Skeletal muscle satellite cell (primary cell): ENCODE measurements at regions not wholly inside any gene's neighbourhood (a gene's known extent, or its start where the extent isn't known, plus 50 kb on each side); places are given as distances from the start of the nearest gene placed in this dataset.

Source experiments
- H3K27me3 ChIP-seq: 2 replicates; pipeline ENCODE4 v1.7.0; 2013; ENCODE audit warnings: low read length; ENCODE audit not compliant: control insufficient read depth, insufficient read depth
- H3K36me3 ChIP-seq: 2 replicates; pipeline ENCODE4 v1.7.0; 2013; ENCODE audit warnings: mild to moderate bottlenecking, control low read depth, low read length; ENCODE audit not compliant: insufficient read depth
- H3K4me1 ChIP-seq: 2 replicates; pipeline ENCODE4 v1.7.0; 2013; ENCODE audit warnings: low read length; ENCODE audit not compliant: control insufficient read depth, insufficient read depth
- H3K4me2 ChIP-seq: 2 replicates; pipeline ENCODE4 v1.7.0; 2013; ENCODE audit warnings: mild to moderate bottlenecking, low read length
- H3K4me3 ChIP-seq: 2 replicates; pipeline ENCODE4 v1.7.0; 2013; ENCODE audit warnings: low read length
- H3K9ac ChIP-seq: 2 replicates; pipeline ENCODE4 v1.7.0; 2013; ENCODE audit warnings: mild to moderate bottlenecking, low read depth, low read length, moderate library complexity
- H3K9me3 ChIP-seq: replicated peaks from 2 replicates; pipeline ENCODE4 v1.7.0; 2013; ENCODE audit warnings: mild to moderate bottlenecking, control low read depth, low read length

DNA sequence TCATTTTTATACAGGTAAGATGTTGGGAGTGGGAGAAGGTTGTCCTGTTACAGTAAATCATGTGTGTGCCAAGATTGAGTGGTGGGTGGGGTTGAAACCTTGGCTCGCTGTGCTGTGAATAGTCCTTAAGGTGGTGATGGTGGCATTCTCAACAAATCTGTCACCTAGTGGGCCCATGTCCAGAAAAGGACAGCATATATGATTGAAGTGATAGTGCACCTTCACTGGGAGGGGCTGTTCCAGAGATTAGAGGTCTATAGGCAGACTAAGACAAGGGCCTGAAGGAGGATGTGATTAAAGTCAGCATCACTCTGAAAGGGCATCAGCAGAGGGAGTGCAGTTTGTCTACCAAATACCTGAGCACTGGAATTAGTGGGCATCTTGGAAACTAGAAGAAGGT lies 374.2 kb upstream of the C2CD4B start:
- H3K4me3 ChIP-seq: no peak overlapping the region
- no peak overlapping the region for H3K9ac ChIP-seq
- H3K27me3 ChIP-seq: no peaks in the 10 kb centered on the region
- no peaks in the 10 kb centered on the region for H3K9me3 ChIP-seq
- H3K36me3 ChIP-seq: no peaks in the 10 kb centered on the region
- peaks cover 8% of the 10 kb centered on the region for H3K4me1 ChIP-seq
- H3K4me2 ChIP-seq: no peak overlapping the region

- H3K27me3 ChIP-seq: no peaks in the 10 kb centered on the region
Measured at GRCh38 chr15:62541250-62541649, 376.2 kb upstream of the C2CD4B start.

GRCh38 chr15:62541846-62542245 lies 376.8 kb upstream of the C2CD4B start:
- Histone ChIP-seq H3K4me1 (peaks cover 16% of the 10 kb centered on the region), H3K36me3 (no peaks in the 10 kb centered on the region), H3K4me2 (no peak overlapping the region), H3K9me3 (no peaks in the 10 kb centered on the region), H3K27me3 (no peaks in the 10 kb centered on the region), H3K9ac (no peak overlapping the region), H3K4me3 (no peak overlapping the region)

More at GRCh38 chr15:62541250-62541649, 376.2 kb upstream of the C2CD4B start:
- no peak overlapping the region for H3K9ac ChIP-seq
- H3K4me2 ChIP-seq: no peak overlapping the region
- no peak overlapping the region for H3K4me3 ChIP-seq
- no peaks in the 10 kb centered on the region for H3K9me3 ChIP-seq
- H3K4me1 ChIP-seq: peaks cover 13% of the 10 kb centered on the region
- H3K36me3 ChIP-seq: no peaks in the 10 kb centered on the region

DNA sequence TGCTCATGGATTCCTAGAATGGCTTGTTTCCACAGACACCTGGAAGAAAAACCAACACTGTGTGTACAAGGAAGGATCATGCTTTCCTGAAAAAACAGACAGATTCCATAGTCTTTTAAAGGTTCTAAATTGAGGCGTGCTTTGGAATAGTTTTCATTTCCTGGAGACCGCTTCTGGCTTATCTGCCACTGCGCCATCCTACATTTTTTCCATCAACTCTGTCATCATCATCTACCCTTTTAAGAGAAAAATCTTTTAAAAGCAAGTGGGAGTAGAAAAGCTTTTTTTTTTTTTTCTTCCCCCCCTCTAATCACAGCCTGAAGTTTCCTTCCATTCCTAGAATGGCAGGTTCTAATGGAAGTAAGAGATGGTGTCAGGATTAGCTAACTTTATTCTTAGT lies 379.4 kb upstream of the C2CD4B start:
- Histone ChIP-seq H3K4me3 (no peak overlapping the region), H3K36me3 (no peaks in the 10 kb centered on the region), H3K4me2 (no peak overlapping the region), H3K9me3 (no peaks in the 10 kb centered on the region), H3K9ac (no peak overlapping the region), H3K27me3 (no peaks in the 10 kb centered on the region), H3K4me1 (peaks cover 19% of the 10 kb centered on the region)

DNA sequence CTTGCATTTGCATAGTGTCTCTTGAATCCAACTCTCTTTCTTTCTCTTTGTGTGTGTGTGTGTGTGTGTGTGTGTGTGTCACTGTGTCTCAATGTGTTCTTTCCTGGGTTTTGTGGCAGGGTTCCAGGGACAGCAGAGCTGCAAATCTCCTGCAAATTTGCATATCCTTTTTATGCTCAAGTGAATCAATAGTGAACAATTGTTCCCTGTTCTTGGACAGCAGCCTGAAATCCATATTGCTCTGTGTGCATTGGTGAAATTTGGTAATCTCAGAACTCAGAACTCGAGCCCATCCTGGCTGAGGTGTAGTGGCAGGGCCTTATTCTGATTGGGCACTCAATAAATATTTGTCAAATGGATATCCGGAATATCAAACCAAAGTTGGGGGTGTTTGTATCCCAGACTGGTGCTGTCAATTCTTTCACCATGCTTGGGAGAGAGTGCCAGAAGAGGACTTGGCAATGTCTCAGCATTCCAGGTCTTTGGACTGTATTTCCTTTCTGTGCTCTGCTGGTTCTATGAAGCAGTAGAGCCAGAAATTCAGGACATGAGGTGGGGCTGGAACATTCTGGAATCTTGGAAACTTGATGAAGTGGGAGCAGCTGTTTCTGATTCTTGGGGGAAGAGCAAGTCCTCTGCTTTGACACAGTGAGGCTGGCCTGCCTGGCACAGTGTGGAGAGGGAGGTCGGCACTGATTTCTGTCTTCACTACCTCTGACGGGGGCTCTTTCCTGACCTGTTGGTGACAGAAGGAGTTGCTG lies 380.6 kb upstream of the C2CD4B start:
- Histone ChIP-seq H3K9me3 (no peaks in the 10 kb centered on the region), H3K4me1 (peaks cover 19% of the 10 kb centered on the region), H3K9ac (no peak overlapping the region), H3K4me3 (no peak overlapping the region), H3K36me3 (no peaks in the 10 kb centered on the region), H3K4me2 (no peak overlapping the region), H3K27me3 (no peaks in the 10 kb centered on the region)

DNA sequence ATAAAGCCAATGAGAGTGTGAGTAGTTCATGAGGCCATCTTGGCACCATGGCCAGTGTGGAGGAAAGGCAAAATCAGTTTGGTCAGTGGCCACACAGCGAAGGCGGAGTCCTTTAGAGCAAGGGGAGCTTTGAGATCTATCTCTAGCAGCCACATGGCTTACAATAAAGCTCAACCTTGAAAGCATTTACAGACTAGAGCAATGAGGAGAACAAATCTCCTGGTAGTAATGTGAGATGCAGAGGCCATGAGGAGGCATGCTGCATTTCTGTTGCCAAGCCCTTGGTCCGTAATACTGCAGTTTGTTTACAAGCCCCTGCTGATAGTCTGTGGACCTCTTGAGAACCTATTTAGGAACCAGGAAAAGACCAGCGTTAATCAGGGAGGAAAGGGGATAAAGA lies 381.5 kb upstream of the C2CD4B start:
- H3K27me3 ChIP-seq: no peaks in the 10 kb centered on the region
- no peaks in the 10 kb centered on the region for H3K9me3 ChIP-seq
- H3K36me3 ChIP-seq: no peaks in the 10 kb centered on the region
- H3K4me2 ChIP-seq: no peak overlapping the region
- H3K9ac ChIP-seq: no peak overlapping the region
- H3K4me1 ChIP-seq: peaks cover 19% of the 10 kb centered on the region
- H3K4me3 ChIP-seq: no peak overlapping the region

DNA sequence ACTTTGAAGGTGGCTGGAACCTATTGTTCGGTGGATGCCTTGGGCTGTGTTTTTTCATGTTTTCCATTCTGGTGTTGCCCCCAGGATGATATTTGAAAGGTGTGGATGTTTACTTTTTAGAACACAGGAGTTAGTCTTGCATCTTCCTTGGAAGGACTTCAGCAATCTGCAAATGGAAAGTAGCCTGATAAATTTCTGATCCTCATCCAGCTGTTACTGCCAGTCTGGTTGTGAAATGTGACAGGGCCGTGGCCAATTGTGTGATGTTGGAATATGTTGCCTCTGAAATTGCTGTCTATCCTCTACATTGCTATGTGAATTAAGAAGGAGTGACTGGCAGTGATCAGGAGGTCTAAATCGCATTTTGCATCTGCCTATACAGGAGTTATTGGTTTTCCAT lies 382.5 kb upstream of the C2CD4B start:
- no peak overlapping the region for H3K4me3 ChIP-seq
- peaks cover 19% of the 10 kb centered on the region for H3K4me1 ChIP-seq
- H3K27me3 ChIP-seq: no peaks in the 10 kb centered on the region
- H3K36me3 ChIP-seq: no peaks in the 10 kb centered on the region
- no peak overlapping the region for H3K4me2 ChIP-seq
- H3K9ac ChIP-seq: no peak overlapping the region
- no peaks in the 10 kb centered on the region for H3K9me3 ChIP-seq

GRCh38 chr15:62549345-62549970 lies 384.4 kb upstream of the C2CD4B start:
- no peak overlapping the region for H3K4me2 ChIP-seq
- no peak overlapping the region for H3K9ac ChIP-seq
- H3K9me3 ChIP-seq: no peaks in the 10 kb centered on the region
- no peaks in the 10 kb centered on the region for H3K36me3 ChIP-seq
- H3K27me3 ChIP-seq: no peaks in the 10 kb centered on the region
- peaks cover 19% of the 10 kb centered on the region for H3K4me1 ChIP-seq
- no peak overlapping the region for H3K4me3 ChIP-seq

DNA sequence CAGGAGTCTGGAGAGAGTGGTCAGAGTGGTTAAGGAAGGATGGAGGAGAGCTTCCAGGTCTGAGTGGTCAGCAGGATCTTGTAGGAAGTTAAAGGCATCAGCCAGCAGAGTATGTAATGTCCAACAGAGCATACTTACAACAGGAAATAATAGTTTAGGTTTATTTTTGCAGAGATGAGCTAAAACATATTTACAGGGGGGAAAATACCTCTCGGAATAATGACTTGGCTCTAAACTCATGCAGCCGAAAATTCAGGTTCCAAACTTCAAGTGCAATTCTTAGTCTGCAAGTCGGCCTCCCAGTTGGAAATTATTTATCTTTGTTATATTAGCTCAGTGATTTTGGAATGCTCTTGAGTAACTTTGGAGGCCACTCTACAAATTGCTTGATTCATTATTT lies 385.0 kb upstream of the C2CD4B start:
- H3K9me3 ChIP-seq: no peaks in the 10 kb centered on the region
- no peak overlapping the region for H3K4me3 ChIP-seq
- H3K4me1 ChIP-seq: peaks cover 18% of the 10 kb centered on the region
- H3K4me2 ChIP-seq: no peak overlapping the region
- no peaks in the 10 kb centered on the region for H3K27me3 ChIP-seq
- H3K9ac ChIP-seq: no peak overlapping the region
- H3K36me3 ChIP-seq: no peaks in the 10 kb centered on the region

DNA sequence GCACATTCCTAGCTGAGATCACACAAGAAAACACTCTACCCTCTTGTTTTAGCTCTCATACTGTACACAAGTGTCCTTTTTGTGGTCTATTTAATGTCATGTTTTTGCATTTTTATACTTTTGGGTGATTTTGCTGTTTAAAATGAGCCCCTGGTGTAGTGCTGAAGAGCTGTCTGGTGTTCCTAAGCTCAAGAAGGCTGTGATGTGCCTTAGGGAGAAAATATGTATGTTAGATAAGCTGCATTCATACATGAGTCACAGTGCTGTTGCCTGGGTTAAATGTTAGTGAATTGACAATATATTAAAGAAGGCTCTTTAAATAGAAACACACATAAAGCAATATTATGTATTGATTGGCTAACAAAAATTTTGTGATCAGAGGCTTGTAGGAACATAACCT lies 387.4 kb upstream of the C2CD4B start:
- Histone ChIP-seq H3K4me1 (peaks cover 3% of the 10 kb centered on the region), H3K9me3 (no peaks in the 10 kb centered on the region), H3K4me2 (no peak overlapping the region), H3K36me3 (no peaks in the 10 kb centered on the region), H3K4me3 (no peak overlapping the region), H3K9ac (no peak overlapping the region), H3K27me3 (no peaks in the 10 kb centered on the region)

DNA sequence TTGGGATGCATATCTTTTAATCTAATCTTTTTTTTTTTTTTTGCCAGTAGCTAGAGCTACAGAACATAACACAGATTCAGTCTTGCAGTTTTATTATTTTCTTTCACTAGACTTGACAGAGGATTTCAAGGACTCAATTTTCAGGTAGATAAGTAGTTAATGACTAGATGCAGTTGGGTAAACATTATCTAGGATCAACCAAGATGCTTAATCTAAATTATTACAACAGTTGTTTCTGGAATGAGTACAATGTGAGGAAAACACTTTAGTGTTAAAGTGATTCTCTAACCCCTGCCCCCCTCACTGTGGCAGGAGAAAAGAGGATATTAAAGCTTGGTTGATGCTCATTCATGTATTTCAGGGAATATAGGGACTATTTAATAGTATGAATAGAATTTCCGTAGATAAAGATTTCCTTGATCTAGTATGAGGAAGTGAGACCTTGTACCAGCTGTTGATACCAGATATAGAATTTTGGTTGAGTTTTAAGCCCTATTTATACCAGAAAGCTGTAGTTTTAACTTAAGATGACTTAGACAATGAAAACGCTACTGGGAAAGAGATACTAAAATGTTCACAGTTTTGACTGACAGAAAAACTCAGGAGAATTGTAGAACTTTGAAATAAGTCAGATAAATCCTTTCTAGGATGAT lies 389.0 kb upstream of the C2CD4B start:
- no peaks in the 10 kb centered on the region for H3K36me3 ChIP-seq
- H3K4me1 ChIP-seq: peaks cover 8% of the 10 kb centered on the region
- no peak overlapping the region for H3K9ac ChIP-seq
- no peaks in the 10 kb centered on the region for H3K9me3 ChIP-seq
- H3K27me3 ChIP-seq: no peaks in the 10 kb centered on the region
- H3K4me3 ChIP-seq: no peak overlapping the region
- H3K4me2 ChIP-seq: no peak overlapping the region
